CD4-positive, alpha-beta T cell treated with Interleukin-1 beta for 1 hour (primary cell): ENCODE measurements at regions not wholly inside any gene's neighbourhood (a gene's known extent, or its start where the extent isn't known, plus 50 kb on each side); places are given as distances from the start of the nearest gene placed in this dataset.

Source experiments
- DNase-seq, 2 donors: peaks; one replicate each; pipeline ENCODE4 v3.0.0-alpha.2; 2020 to 2022

- DNase-seq = no peak
Observed at GRCh38 chr5:6872441-6873160, 159.4 kb downstream of the TENT4A start.

GRCh38 chr5:6873359-6873758, 160.1 kb downstream of the TENT4A start:
- no peak for DNase-seq

GRCh38 chr5:6875376-6875775, 162.1 kb downstream of the TENT4A start:
- DNase-seq = no peak

- no peak for DNase-seq
Observed at GRCh38 chr5:6877986-6878828, 165.0 kb downstream of the TENT4A start.

GRCh38 chr5:6885581-6885980, 172.3 kb downstream of the TENT4A start:
- DNase-seq = no peak

- no peak for DNase-seq
Observed at GRCh38 chr5:6886866-6887265, 173.6 kb downstream of the TENT4A start.

- DNase-seq = no peak
Observed at GRCh38 chr5:6889030-6889429, 175.8 kb downstream of the TENT4A start.

GRCh38 chr5:6899221-6899620, 186.0 kb downstream of the TENT4A start:
- no peak for DNase-seq

- no peak for DNase-seq
Observed at GRCh38 chr5:6900247-6901227, 187.3 kb downstream of the TENT4A start.

- no peak for DNase-seq
Observed at GRCh38 chr5:6902094-6902493, 188.9 kb downstream of the TENT4A start.

GRCh38 chr5:6902597-6902996, 189.4 kb downstream of the TENT4A start:
- DNase-seq = no peak

GRCh38 chr5:6903934-6904333, 190.7 kb downstream of the TENT4A start:
- DNase-seq = no peak

- DNase-seq = no peak
Observed at GRCh38 chr5:6904860-6905259, 191.6 kb downstream of the TENT4A start.

GRCh38 chr5:6905423-6905822, 192.2 kb downstream of the TENT4A start:
- no peak for DNase-seq

GRCh38 chr5:6905883-6906282, 192.7 kb downstream of the TENT4A start:
- DNase-seq = no peak

- no peak for DNase-seq
Observed at GRCh38 chr5:6907320-6907918, 194.2 kb downstream of the TENT4A start.

GRCh38 chr5:6909901-6910300, 196.7 kb downstream of the TENT4A start:
- DNase-seq = no peak

- no peak for DNase-seq
Observed at GRCh38 chr5:6910950-6911349, 197.7 kb downstream of the TENT4A start.

- DNase-seq = no peak
Observed at GRCh38 chr5:6914347-6914746, 201.1 kb downstream of the TENT4A start.

GRCh38 chr5:6915574-6915973, 202.3 kb downstream of the TENT4A start:
- DNase-seq = no peak

GRCh38 chr5:6918255-6918654, 205.0 kb downstream of the TENT4A start:
- no peak for DNase-seq

GRCh38 chr5:6920628-6921256, 207.5 kb downstream of the TENT4A start:
- DNase-seq = no peak
